ENCODE measurements at regions not wholly inside any gene's neighbourhood (a gene's known extent, or its start where the extent isn't known, plus 50 kb on each side); places are given as distances from the start of the nearest gene placed in this dataset.

- DNase-seq (ENCODE audit: low read depth): no peak
Measured at GRCh38 chr13:111517641-111518010, 197.2 kb downstream of the TEX29 start.

- no peak for DNase-seq (ENCODE audit: low read depth)
Measured at GRCh38 chr13:111518161-111518792, 197.8 kb downstream of the TEX29 start.

GRCh38 chr13:111519041-111519440 lies 198.6 kb downstream of the TEX29 start:
- DNase-seq (ENCODE audit: low read depth): no peak

GRCh38 chr13:111519490-111520170 lies 199.2 kb downstream of the TEX29 start:
- DNase-seq (ENCODE audit: low read depth): no peak

GRCh38 chr13:111521030-111521429 lies 200.6 kb downstream of the TEX29 start:
- DNase-seq (ENCODE audit: low read depth): no peak

GRCh38 chr13:111521691-111522229 lies 201.3 kb downstream of the TEX29 start:
- DNase-seq (ENCODE audit: low read depth): no peak

- no peak for DNase-seq (ENCODE audit: low read depth)
Measured at GRCh38 chr13:111525320-111526118, 205.1 kb downstream of the TEX29 start.

- no peak for DNase-seq (ENCODE audit: low read depth)
Measured at GRCh38 chr13:111526922-111527321, 206.5 kb downstream of the TEX29 start.

- DNase-seq (ENCODE audit: low read depth): no peak
Measured at GRCh38 chr13:111527614-111528229, 207.3 kb downstream of the TEX29 start.

GRCh38 chr13:111528513-111528912 lies 208.1 kb downstream of the TEX29 start:
- no peak for DNase-seq (ENCODE audit: low read depth)

GRCh38 chr13:111530137-111530870 lies 209.9 kb downstream of the TEX29 start:
- DNase-seq (ENCODE audit: low read depth): no peak

- peak; percentile 7 for DNase-seq (ENCODE audit: low read depth)
Measured at GRCh38 chr13:111531505-111531904, 211.1 kb downstream of the TEX29 start.

GRCh38 chr13:111532111-111532510 lies 211.7 kb downstream of the TEX29 start:
- DNase-seq (ENCODE audit: low read depth): no peak

GRCh38 chr13:111533900-111534683 lies 213.7 kb downstream of the TEX29 start:
- DNase-seq (ENCODE audit: low read depth): no peak

- DNase-seq (ENCODE audit: low read depth): no peak
Measured at GRCh38 chr13:111534751-111535522, 214.5 kb downstream of the TEX29 start.

GRCh38 chr13:111535523-111535811 lies 215.0 kb downstream of the TEX29 start:
- DNase-seq (ENCODE audit: low read depth): no peak

GRCh38 chr13:111536075-111536642 lies 215.7 kb downstream of the TEX29 start:
- no peak for DNase-seq (ENCODE audit: low read depth)

- no peak for DNase-seq (ENCODE audit: low read depth)
Measured at GRCh38 chr13:111537115-111537728, 216.8 kb downstream of the TEX29 start.

- DNase-seq (ENCODE audit: low read depth): no peak
Measured at GRCh38 chr13:111537843-111538499, 217.5 kb downstream of the TEX29 start.
